Transverse colon (tissue), 4 donors: ENCODE measurements at regions not wholly inside any gene's neighbourhood (a gene's known extent, or its start where the extent isn't known, plus 50 kb on each side); places are given as distances from the start of the nearest gene placed in this dataset.
A peak's percentile ranks its signal among the peaks of the same experiment; 100 is the strongest.

Experiments
- DNase-seq: peaks from one replicate; pipeline ENCODE4 v3.0.0-alpha.2; 2019
- H3K27ac ChIP-seq, 4 donors: fragments of 200-600 bp; sonication (generic); 2 replicates each; pipeline ENCODE4 v1.5.1; 2016 to 2018; ENCODE audit warnings: inconsistent platforms in 4 of 4
- H3K27me3 ChIP-seq: fragments of 200-600 bp; sonication (generic); 2 replicates; pipeline ENCODE4 v1.5.1; 2017; ENCODE audit warnings: inconsistent platforms
- H3K36me3 ChIP-seq, 4 donors: fragments of 200-600 bp; sonication (generic); 2 replicates each; pipeline ENCODE4 v1.5.1; 2017 to 2019; ENCODE audit warnings: inconsistent platforms in 4 of 4
- H3K4me1 ChIP-seq, 4 donors: fragments of 200-600 bp; sonication (generic); 2 replicates each; pipeline ENCODE4 v1.5.1; 2017 to 2020; ENCODE audit warnings: inconsistent platforms in 4 of 4
- H3K4me3 ChIP-seq, 4 donors: fragments of 200-600 bp; sonication (generic); 1 replicate in 1 of 4; 2 replicates in 3 of 4; pipeline versions ENCODE4 v1.5.1 to v1.6.1; 2017 to 2019; ENCODE audit warnings: inconsistent platforms in 4 of 4
- H3K9me3 ChIP-seq, 2 donors: fragments of 200-600 bp; sonication (generic); 2 replicates each; pipeline ENCODE4 v1.5.1; 2017 to 2019; ENCODE audit warnings: inconsistent platforms in 2 of 2
- EP300 ChIP-seq: sonication (generic); formaldehyde crosslinking; IDR thresholded peaks from one replicate; pipeline ENCODE4 v1.6.1; 2017; ENCODE audit warnings: antibody characterized with exemption, low read depth
- POLR2A ChIP-seq: fragments of 450-650 bp; IDR thresholded peaks from one replicate; pipeline ENCODE4 v1.6.1; 2016; ENCODE audit warnings: antibody characterized with exemption, mild to moderate bottlenecking, moderate library complexity
- POLR2AphosphoS5 ChIP-seq, 3 donors: sonication (generic); formaldehyde crosslinking; IDR thresholded peaks; one replicate each; pipeline ENCODE4 v1.6.1; 2016; ENCODE audit warnings: antibody characterized with exemption in 3 of 3
- WGBS, 2 donors: methylation state at CpG; one replicate each; pipeline ENCODE4 v1.1.5; 2018; ENCODE audit warnings: low coverage in 1 of 2; 5-methylcytosine and 5-hydroxymethylcytosine counted together
- in situ Hi-C, 4 donors: fragments of 200-750 bp; cut with MboI; loops; one replicate each; pipeline versions ENCODE4 v1.15.0 to v1.15.1; 2017; ENCODE audit warnings: low sequenced_read_pairs in 3 of 4, low pct_ligation_motif_present in 1 of 4, low pct_unique_long_range_greater_than_20kb in 1 of 4
- intact Hi-C: fragments of 100-400 bp; cut with DNase I; formaldehyde crosslinking; loops from one replicate; pipeline ENCODE4 v1.15.1; 2023; ENCODE audit warnings: low total_unique reads
- TF ChIP-seq, protein P1 (sequence below), 5 experiments: fragments of 200-600 bp in 3 of 5; fragments of 450-650 bp in 2 of 5; sonication (generic) in 3 of 5; IDR thresholded peaks; 1 replicate in 2 of 5; 2 replicates in 3 of 5; pipeline ENCODE4 v1.5.1; 2016 to 2017; ENCODE audit warnings: antibody characterized with exemption in 5 of 5, inconsistent platforms in 3 of 5, mild to moderate bottlenecking in 2 of 5, moderate library complexity in 1 of 5

DNA sequence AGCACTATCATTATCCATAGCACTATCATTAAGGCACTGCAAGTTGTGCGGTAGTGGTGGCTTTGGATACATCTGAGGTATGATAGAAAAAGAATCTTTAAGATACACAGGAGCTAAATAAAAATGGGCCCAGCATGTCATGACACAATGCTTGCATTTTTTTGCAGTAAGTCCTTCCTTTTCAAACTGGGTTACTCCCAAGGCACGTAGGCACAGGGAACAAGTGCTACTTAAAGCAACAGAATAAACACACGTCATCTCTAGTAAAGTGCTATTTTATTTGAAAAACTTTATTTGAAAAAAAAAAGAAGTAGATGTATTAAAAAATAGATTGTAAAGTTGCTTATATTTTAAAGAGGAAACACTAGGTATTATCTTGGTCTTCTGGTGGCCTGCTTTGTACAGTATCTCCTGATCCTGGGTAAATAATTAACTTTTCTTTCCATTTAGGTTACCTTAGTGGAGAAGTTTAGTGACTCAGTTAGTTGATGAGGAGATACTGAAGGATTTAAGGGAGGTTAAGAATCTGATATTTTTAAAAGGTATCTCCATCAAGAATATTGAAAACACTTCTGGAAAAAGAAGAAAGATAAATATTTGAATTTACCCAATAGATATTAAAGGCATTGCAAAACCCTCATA, 129.6 kb downstream of the EDN1 start:
- peaks cover 0 to 11% (median under 1%) of the 10 kb centered on the region in 4 donors for H3K4me1 ChIP-seq
- H3K36me3 ChIP-seq, result no peaks in the 10 kb centered on the region
- H3K27me3 ChIP-seq, result no peaks in the 10 kb centered on the region
- in situ Hi-C loops, result no loop called here
- no peak for DNase-seq
- H3K4me3 ChIP-seq, result no peak overlapping the region
- intact Hi-C loops, result no loop called here
- TF ChIP-seq, protein P1, sequence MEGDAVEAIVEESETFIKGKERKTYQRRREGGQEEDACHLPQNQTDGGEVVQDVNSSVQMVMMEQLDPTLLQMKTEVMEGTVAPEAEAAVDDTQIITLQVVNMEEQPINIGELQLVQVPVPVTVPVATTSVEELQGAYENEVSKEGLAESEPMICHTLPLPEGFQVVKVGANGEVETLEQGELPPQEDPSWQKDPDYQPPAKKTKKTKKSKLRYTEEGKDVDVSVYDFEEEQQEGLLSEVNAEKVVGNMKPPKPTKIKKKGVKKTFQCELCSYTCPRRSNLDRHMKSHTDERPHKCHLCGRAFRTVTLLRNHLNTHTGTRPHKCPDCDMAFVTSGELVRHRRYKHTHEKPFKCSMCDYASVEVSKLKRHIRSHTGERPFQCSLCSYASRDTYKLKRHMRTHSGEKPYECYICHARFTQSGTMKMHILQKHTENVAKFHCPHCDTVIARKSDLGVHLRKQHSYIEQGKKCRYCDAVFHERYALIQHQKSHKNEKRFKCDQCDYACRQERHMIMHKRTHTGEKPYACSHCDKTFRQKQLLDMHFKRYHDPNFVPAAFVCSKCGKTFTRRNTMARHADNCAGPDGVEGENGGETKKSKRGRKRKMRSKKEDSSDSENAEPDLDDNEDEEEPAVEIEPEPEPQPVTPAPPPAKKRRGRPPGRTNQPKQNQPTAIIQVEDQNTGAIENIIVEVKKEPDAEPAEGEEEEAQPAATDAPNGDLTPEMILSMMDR (IDR thresholded peaks at IDR 0.05), result no peak
- TF ChIP-seq EP300, result no peak
- no peak for TF ChIP-seq POLR2AphosphoS5 (IDR thresholded peaks at IDR 0.05)
- no peak for TF ChIP-seq POLR2A
- no peaks in the 10 kb centered on the region for H3K9me3 ChIP-seq
- H3K27ac ChIP-seq, result no peak overlapping the region
- WGBS, 2 donors, result 29 to 30% methylated on average over 3 of the region's 3 CpGs

DNA sequence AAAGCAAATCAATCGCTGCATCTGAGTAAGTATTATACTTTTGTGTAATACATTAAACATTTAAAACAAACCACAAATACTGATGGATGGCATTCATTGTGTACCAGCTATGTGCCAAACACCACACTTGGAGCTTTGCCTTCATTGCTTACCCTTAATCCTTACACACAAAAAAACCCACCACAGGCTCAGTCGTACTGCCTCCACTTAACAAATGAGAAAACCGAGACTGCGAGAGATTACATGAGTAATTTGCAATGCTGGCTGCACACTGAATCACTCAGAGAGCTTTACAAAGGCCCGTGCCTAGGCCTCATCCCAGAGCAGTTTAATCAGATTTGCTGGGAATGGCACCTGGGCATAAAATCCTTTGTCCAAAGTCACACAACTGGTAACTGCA, 130.5 kb downstream of the EDN1 start:
- no peaks in the 10 kb centered on the region for H3K36me3 ChIP-seq
- TF ChIP-seq EP300 (no peak), POLR2A (no peak), POLR2AphosphoS5 (IDR thresholded peaks at IDR 0.05) (no peak)
- TF ChIP-seq, protein P1 (IDR thresholded peaks at IDR 0.05), result no peak
- no peak for DNase-seq
- H3K4me3 ChIP-seq, result no peak overlapping the region
- H3K27ac ChIP-seq, result no peak overlapping the region
- H3K4me1 ChIP-seq, result peaks cover 0 to 11% (median 4%) of the 10 kb centered on the region in 4 donors
- no peaks in the 10 kb centered on the region for H3K9me3 ChIP-seq
- intact Hi-C loops (no loop called here), in situ Hi-C loops (no loop called here)
- H3K27me3 ChIP-seq, result no peaks in the 10 kb centered on the region
- 68 to 69% methylated on average over 4 to 5 of the region's 5 CpGs for WGBS, 2 donors

DNA sequence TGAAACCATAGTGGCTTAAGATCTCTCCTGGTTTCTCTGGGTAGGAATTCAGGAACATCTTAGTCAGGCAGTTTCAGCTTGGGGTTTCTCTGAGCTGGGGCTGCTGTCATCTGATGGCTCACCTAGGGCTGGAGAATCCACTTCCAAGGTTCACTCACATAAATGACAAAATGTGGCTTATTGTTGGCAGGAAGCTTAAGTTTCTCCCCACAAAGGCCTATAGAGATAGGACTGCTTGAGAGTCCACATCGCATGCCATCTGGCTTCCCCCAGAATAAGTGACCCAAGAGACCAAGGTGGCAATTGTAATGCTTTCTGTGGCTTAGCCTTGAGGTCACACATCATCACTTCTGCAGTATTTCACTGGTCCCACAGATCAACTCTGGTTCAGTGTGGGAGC, 131.4 kb downstream of the EDN1 start:
- Histone ChIP-seq H3K36me3 (no peaks in the 10 kb centered on the region), H3K27me3 (no peaks in the 10 kb centered on the region), H3K4me1 (peaks cover 0 to 11% (median 4%) of the 10 kb centered on the region in 4 donors), H3K9me3 (no peaks in the 10 kb centered on the region), H3K27ac (no peak overlapping the region), H3K4me3 (no peak overlapping the region)
- no peak for TF ChIP-seq POLR2A
- TF ChIP-seq EP300, result no peak
- TF ChIP-seq, protein P1 (IDR thresholded peaks at IDR 0.05), result no peak
- TF ChIP-seq POLR2AphosphoS5 (IDR thresholded peaks at IDR 0.05), result no peak
- in situ Hi-C loops (no loop called here), intact Hi-C loops (no loop called here)
- WGBS, 2 donors, result 67% methylated on average over 1 of the region's 1 CpG; no CpG with 5 or more reads in 1 of the 2 donors
- DNase-seq, result no peak

DNA sequence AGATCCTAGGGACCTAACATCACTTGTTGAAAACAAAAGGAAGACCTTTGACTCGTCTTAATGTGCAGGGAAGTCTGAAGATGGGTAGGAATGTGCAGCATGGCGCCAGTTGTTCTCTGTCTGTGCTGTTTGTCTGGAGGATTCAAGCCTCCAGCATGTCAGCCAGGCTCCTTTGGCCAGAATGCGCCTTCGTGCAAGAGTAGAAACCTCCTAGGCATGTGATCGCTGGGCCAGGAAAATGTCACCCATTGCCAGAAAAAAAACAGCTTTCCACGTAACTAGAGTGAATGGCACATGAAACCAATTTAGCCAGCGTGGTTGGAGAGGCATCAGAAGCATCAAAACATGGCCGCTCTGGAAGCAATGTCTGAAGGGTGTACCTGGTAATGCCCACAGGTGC, 132.7 kb downstream of the EDN1 start:
- H3K36me3 ChIP-seq, result no peaks in the 10 kb centered on the region
- no peaks in the 10 kb centered on the region for H3K27me3 ChIP-seq
- no peaks in the 10 kb centered on the region for H3K9me3 ChIP-seq
- intact Hi-C loops (no loop called here), in situ Hi-C loops (no loop called here)
- 75% methylated on average over 8 of the region's 8 CpGs; no CpG with 5 or more reads in 1 of the 2 donors for WGBS, 2 donors
- H3K27ac ChIP-seq, result peak overlapping the region in 1 of 4 donors; percentile 23
- no peak overlapping the region for H3K4me3 ChIP-seq
- DNase-seq, result no peak
- peaks cover 0 to 11% (median 4%) of the 10 kb centered on the region in 4 donors for H3K4me1 ChIP-seq
- TF ChIP-seq, protein P1 (IDR thresholded peaks at IDR 0.05), result no peak
- TF ChIP-seq POLR2AphosphoS5 (IDR thresholded peaks at IDR 0.05), result peak in 1 of 3 donors; percentile 19
